ENCODE measurements at regions not wholly inside any gene's neighbourhood (a gene's known extent, or its start where the extent isn't known, plus 50 kb on each side); places are given as distances from the start of the nearest gene placed in this dataset.

DNA sequence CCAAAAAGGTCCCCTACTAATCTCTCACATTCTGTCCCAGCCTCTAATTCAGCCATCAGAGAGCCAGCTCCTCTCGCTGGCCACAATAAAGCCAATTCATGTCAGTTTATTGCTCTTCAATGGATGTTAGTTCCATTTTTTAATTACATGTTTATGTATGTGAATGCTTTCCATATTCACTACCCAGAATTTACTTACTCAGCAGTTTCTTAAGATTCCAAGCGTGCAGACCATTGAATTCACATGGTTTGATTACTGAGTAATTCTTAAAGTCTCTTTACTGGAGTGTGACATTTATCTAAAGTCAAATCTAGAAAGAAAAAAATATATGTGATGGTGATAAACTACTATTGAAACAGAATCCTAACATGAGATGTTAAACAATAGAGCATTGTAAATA, 102.2 kb downstream of the LLPH start:
- TF ChIP-seq YY2 (tag by site-specific recombination; IDR thresholded peaks at IDR 0.05) (no peak), ZNF274 (IDR thresholded peaks at IDR 0.05; ENCODE audit: low read length) (no peak), ZNF274 (tag by site-specific recombination; IDR thresholded peaks at IDR 0.05; ENCODE audit: borderline replicate concordance) (no peak), KLF9 (tag by site-specific recombination; IDR thresholded peaks at IDR 0.05; ENCODE audit: low read depth) (no peak), CTCF (tag by site-specific recombination; IDR thresholded peaks at IDR 0.05) (no peak), KLF8 (tag by site-specific recombination; IDR thresholded peaks at IDR 0.05) (no peak), ZBTB8A (tag by site-specific recombination; IDR thresholded peaks at IDR 0.05) (no peak), ZNF600 (tag by site-specific recombination; IDR thresholded peaks at IDR 0.05) (no peak)
- TF ChIP-seq, protein P1, sequence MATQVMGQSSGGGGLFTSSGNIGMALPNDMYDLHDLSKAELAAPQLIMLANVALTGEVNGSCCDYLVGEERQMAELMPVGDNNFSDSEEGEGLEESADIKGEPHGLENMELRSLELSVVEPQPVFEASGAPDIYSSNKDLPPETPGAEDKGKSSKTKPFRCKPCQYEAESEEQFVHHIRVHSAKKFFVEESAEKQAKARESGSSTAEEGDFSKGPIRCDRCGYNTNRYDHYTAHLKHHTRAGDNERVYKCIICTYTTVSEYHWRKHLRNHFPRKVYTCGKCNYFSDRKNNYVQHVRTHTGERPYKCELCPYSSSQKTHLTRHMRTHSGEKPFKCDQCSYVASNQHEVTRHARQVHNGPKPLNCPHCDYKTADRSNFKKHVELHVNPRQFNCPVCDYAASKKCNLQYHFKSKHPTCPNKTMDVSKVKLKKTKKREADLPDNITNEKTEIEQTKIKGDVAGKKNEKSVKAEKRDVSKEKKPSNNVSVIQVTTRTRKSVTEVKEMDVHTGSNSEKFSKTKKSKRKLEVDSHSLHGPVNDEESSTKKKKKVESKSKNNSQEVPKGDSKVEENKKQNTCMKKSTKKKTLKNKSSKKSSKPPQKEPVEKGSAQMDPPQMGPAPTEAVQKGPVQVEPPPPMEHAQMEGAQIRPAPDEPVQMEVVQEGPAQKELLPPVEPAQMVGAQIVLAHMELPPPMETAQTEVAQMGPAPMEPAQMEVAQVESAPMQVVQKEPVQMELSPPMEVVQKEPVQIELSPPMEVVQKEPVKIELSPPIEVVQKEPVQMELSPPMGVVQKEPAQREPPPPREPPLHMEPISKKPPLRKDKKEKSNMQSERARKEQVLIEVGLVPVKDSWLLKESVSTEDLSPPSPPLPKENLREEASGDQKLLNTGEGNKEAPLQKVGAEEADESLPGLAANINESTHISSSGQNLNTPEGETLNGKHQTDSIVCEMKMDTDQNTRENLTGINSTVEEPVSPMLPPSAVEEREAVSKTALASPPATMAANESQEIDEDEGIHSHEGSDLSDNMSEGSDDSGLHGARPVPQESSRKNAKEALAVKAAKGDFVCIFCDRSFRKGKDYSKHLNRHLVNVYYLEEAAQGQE (tag by site-specific recombination; IDR thresholded peaks at IDR 0.05) = no peak
- TF ChIP-seq, protein P2, sequence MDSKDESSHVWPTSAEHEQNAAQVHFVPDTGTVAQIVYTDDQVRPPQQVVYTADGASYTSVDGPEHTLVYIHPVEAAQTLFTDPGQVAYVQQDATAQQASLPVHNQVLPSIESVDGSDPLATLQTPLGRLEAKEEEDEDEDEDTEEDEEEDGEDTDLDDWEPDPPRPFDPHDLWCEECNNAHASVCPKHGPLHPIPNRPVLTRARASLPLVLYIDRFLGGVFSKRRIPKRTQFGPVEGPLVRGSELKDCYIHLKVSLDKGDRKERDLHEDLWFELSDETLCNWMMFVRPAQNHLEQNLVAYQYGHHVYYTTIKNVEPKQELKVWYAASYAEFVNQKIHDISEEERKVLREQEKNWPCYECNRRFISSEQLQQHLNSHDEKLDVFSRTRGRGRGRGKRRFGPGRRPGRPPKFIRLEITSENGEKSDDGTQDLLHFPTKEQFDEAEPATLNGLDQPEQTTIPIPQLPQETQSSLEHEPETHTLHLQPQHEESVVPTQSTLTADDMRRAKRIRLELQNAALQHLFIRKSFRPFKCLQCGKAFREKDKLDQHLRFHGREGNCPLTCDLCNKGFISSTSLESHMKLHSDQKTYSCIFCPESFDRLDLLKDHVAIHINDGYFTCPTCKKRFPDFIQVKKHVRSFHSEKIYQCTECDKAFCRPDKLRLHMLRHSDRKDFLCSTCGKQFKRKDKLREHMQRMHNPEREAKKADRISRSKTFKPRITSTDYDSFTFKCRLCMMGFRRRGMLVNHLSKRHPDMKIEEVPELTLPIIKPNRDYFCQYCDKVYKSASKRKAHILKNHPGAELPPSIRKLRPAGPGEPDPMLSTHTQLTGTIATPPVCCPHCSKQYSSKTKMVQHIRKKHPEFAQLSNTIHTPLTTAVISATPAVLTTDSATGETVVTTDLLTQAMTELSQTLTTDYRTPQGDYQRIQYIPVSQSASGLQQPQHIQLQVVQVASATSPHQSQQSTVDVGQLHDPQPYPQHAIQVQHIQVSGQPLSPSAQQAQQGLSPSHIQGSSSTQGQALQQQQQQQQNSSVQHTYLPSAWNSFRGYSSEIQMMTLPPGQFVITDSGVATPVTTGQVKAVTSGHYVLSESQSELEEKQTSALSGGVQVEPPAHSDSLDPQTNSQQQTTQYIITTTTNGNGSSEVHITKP (tag by site-specific recombination; IDR thresholded peaks at IDR 0.05) = no peak
- TF ChIP-seq, protein P3, sequence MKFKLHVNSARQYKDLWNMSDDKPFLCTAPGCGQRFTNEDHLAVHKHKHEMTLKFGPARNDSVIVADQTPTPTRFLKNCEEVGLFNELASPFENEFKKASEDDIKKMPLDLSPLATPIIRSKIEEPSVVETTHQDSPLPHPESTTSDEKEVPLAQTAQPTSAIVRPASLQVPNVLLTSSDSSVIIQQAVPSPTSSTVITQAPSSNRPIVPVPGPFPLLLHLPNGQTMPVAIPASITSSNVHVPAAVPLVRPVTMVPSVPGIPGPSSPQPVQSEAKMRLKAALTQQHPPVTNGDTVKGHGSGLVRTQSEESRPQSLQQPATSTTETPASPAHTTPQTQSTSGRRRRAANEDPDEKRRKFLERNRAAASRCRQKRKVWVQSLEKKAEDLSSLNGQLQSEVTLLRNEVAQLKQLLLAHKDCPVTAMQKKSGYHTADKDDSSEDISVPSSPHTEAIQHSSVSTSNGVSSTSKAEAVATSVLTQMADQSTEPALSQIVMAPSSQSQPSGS (tag by site-specific recombination; IDR thresholded peaks at IDR 0.05; ENCODE audit: low read depth) = no peak
- TF ChIP-seq, protein P4, sequence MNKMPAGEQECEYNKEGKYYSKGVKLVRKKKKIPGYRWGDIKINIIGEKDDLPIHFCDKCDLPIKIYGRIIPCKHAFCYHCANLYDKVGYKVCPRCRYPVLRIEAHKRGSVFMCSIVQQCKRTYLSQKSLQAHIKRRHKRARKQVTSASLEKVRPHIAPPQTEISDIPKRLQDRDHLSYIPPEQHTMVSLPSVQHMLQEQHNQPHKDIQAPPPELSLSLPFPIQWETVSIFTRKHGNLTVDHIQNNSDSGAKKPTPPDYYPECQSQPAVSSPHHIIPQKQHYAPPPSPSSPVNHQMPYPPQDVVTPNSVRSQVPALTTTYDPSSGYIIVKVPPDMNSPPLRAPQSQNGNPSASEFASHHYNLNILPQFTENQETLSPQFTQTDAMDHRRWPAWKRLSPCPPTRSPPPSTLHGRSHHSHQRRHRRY (tag by site-specific recombination; IDR thresholded peaks at IDR 0.05) = no peak
